ENCODE measurements at regions not wholly inside any gene's neighbourhood (a gene's known extent, or its start where the extent isn't known, plus 50 kb on each side); places are given as distances from the start of the nearest gene placed in this dataset.

DNA sequence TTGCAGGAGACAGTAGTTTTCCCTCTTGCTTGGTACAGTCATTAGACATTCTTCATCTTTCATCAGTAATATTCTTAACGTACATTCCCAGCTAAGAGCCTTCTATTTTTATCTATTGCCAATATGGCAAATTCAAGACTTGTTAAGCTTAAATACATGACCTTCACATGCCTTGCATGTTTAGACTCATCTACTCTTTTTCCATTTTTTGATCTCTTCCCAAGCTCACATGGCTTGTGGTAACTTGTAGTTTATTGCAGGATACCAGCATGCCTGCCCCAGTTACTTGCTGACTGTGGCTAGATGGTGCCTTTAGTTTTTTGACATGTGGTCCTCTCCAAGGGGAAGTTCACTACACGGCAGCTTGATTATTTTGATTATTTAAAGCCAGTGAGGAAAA, 729.0 kb downstream of the SLC6A15 start:
- TF ChIP-seq CTCF (IDR thresholded peaks at IDR 0.05; ENCODE audit: low read depth, low read length, missing control alignments): no peak
- Histone ChIP-seq H3K36me3 (replicated peaks) (no peaks in the 10 kb centered on the region), H3K4me3 (ENCODE audit: low read depth, low read length) (no peak overlapping the region), H3K27me3 (replicated peaks) (no peaks in the 10 kb centered on the region), H3K27ac (no peak overlapping the region)
- in situ Hi-C loops (cut with HindIII; ENCODE audit: low pct_ligation_motif_present, low sequenced_read_pairs): no loop called here
- no peak for DNase-seq

- Histone ChIP-seq H3K4me3 (ENCODE audit: low read depth, low read length) (no peak overlapping the region), H3K36me3 (replicated peaks) (no peaks in the 10 kb centered on the region), H3K27ac (no peak overlapping the region), H3K27me3 (replicated peaks) (no peaks in the 10 kb centered on the region)
- no peak for DNase-seq
- in situ Hi-C loops (cut with HindIII; ENCODE audit: low pct_ligation_motif_present, low sequenced_read_pairs): no loop called here
- TF ChIP-seq CTCF (IDR thresholded peaks at IDR 0.05; ENCODE audit: low read depth, low read length, missing control alignments): no peak
Measured at GRCh38 chr12:84174115-84174514, 738.5 kb downstream of the SLC6A15 start.

GRCh38 chr12:84172823-84173424, 739.7 kb downstream of the SLC6A15 start:
- Histone ChIP-seq H3K27me3 (replicated peaks) (no peaks in the 10 kb centered on the region), H3K36me3 (replicated peaks) (no peaks in the 10 kb centered on the region), H3K4me3 (ENCODE audit: low read depth, low read length) (no peak overlapping the region), H3K27ac (no peak overlapping the region)
- TF ChIP-seq CTCF (IDR thresholded peaks at IDR 0.05; ENCODE audit: low read depth, low read length, missing control alignments): no peak
- in situ Hi-C loops (cut with HindIII; ENCODE audit: low pct_ligation_motif_present, low sequenced_read_pairs): no loop called here
- DNase-seq: no peak

DNA sequence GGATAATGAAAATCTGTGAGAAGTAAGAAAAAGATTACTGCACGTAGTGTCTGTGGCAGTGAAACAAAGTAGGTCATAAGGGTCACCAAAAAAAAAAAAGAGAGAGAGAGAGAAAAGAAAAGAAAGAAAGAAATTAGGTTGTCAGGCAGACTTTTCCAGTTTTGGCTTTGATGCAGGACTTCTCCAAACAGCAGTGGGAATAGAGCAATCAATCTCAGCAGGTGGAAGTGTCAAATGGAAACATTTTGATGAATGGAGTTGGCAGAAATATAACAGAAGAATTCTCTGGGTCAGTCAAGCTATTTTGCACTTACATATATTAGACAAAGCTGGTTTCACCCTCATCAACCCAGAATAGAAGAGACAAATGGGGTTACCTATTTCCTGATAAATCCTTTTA, 745.8 kb downstream of the SLC6A15 start:
- no peak for DNase-seq
- Histone ChIP-seq H3K27ac (no peak overlapping the region), H3K27me3 (replicated peaks) (no peaks in the 10 kb centered on the region), H3K36me3 (replicated peaks) (no peaks in the 10 kb centered on the region), H3K4me3 (ENCODE audit: low read depth, low read length) (no peak overlapping the region)
- in situ Hi-C loops (cut with HindIII; ENCODE audit: low pct_ligation_motif_present, low sequenced_read_pairs): no loop called here
- no peak for TF ChIP-seq CTCF (IDR thresholded peaks at IDR 0.05; ENCODE audit: low read depth, low read length, missing control alignments)

- Histone ChIP-seq H3K36me3 (replicated peaks) (no peaks in the 10 kb centered on the region), H3K27ac (no peak overlapping the region), H3K4me3 (ENCODE audit: low read depth, low read length) (no peak overlapping the region), H3K27me3 (replicated peaks) (no peaks in the 10 kb centered on the region)
- no peak for TF ChIP-seq CTCF (IDR thresholded peaks at IDR 0.05; ENCODE audit: low read depth, low read length, missing control alignments)
- DNase-seq: no peak
- in situ Hi-C loops (cut with HindIII; ENCODE audit: low pct_ligation_motif_present, low sequenced_read_pairs): no loop called here
Measured at GRCh38 chr12:84165998-84166571, 746.5 kb downstream of the SLC6A15 start.

DNA sequence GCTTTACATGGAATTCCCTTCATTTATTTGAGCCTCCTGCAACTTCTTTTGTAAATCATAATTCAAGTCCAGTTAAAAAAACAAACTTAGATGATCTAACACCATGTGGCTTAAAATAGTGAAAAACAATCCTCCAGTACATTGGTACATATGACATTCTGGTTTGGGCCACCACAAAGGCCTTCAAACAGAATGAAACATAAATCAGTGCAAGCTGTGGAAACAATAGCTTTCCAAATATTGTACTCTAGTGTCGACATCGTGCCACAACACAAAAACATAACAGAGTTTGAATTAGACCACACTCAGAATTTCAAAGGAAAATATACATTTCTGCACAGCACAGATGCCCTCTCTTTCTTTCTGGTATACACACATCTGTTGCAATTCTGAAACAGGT, 751.3 kb downstream of the SLC6A15 start:
- no peaks in the 10 kb centered on the region for H3K27me3 ChIP-seq (replicated peaks)
- no peak for TF ChIP-seq CTCF (IDR thresholded peaks at IDR 0.05; ENCODE audit: low read depth, low read length, missing control alignments)
- no peak overlapping the region for H3K27ac ChIP-seq
- no peaks in the 10 kb centered on the region for H3K36me3 ChIP-seq (replicated peaks)
- H3K4me3 ChIP-seq (ENCODE audit: low read depth, low read length): no peak overlapping the region
- no peak for DNase-seq
- in situ Hi-C loops (cut with HindIII; ENCODE audit: low pct_ligation_motif_present, low sequenced_read_pairs): no loop called here
